K562 (cell line): ENCODE measurements at regions not wholly inside any gene's neighbourhood (a gene's known extent, or its start where the extent isn't known, plus 50 kb on each side); places are given as distances from the start of the nearest gene placed in this dataset.

Experiments used
- ATAC-seq: fragments of 200-7000 bp; cut with Tn5 transposase; 3 replicates; pipeline ENCODE4 v1.9.1; 2020; ENCODE audit warnings: moderate library complexity
- BruUV-seq: library from RNA; stranded (reverse); fragments of 400-500 nt; replicated peaks from 2 replicates; lab custom pipeline; 2021; lab: Mats Ljungman, UMichigan
- CTCF ChIA-PET: fragments of 300-600 bp; formaldehyde crosslinking; extraction: SDS; loops from one replicate; lab custom pipeline; 2021; ENCODE audit warnings: low intra/inter-chr PET ratio; lab: Yijun Ruan, JAX
- POLR2A ChIA-PET: fragments of 300-600, 350-650 bp; sonication (Branson Sonifier 250); formaldehyde crosslinking; extraction: SDS; loops from one replicate; lab custom pipeline; 2021; ENCODE audit warnings: antibody characterized with exemption, inconsistent platforms; lab: Yijun Ruan, JAX
- DNase-seq, 4 experiments: peaks; one replicate each; pipeline versions ENCODE4 v3.0.0 to v3.0.0-alpha.2; 2011 to 2018; ENCODE audit warnings: low spot score in 3 of 4, mixed read lengths in 3 of 4; ENCODE audit errors: extremely low read depth in 1 of 4
- FAIRE-seq: peaks from 2 replicates; lab custom pipeline; 2011; peaks lifted over from hg19 to GRCh38; lab: Jason Lieb, UNC
- H2AFZ ChIP-seq: 2 replicates; pipeline ENCODE4 v1.6.0; 2011; ENCODE audit warnings: low read depth, low read length, control low read depth, inconsistent platforms
- H3K27ac ChIP-seq: fragments of 200-600 bp; 3 replicates; pipeline ENCODE4 v1.8.0; 2011; ENCODE audit warnings: low read depth, mild to moderate bottlenecking, control low read depth, inconsistent platforms, low read length, moderate library complexity, mixed read lengths; ENCODE audit errors: extremely low read depth
- H3K27me3 ChIP-seq, 2 experiments: fragments of 300-600 bp in 1 of 2; 2 replicates in 1 of 2; 3 replicates in 1 of 2; pipeline versions ENCODE4 v1.6.0 to v1.8.0; 2011; ENCODE audit warnings: inconsistent platforms in 2 of 2, low read length in 2 of 2, mild to moderate bottlenecking in 1 of 2, mixed read lengths in 1 of 2, moderate library complexity in 1 of 2; ENCODE audit not compliant: control insufficient read depth in 2 of 2, insufficient read depth in 2 of 2
- H3K36me3 ChIP-seq: fragments of 300-600 bp; 3 replicates; pipeline ENCODE4 v1.8.0; 2011; ENCODE audit warnings: mild to moderate bottlenecking, low read length, inconsistent platforms; ENCODE audit not compliant: control insufficient read depth, insufficient read depth
- H3K4me1 ChIP-seq, 2 experiments: fragments of 200-600 bp in 1 of 2; replicated peaks in 1 of 2; 2 replicates in 1 of 2; 3 replicates in 1 of 2; pipeline versions ENCODE4 v1.5.1 to v1.8.0; 2011; ENCODE audit warnings: inconsistent platforms in 2 of 2, low read length in 2 of 2, mild to moderate bottlenecking in 1 of 2, mixed read lengths in 1 of 2, moderate library complexity in 1 of 2; ENCODE audit not compliant: control insufficient read depth in 2 of 2, insufficient read depth in 2 of 2
- H3K4me2 ChIP-seq: 2 replicates; pipeline ENCODE4 v1.6.1; 2011; ENCODE audit warnings: low read length, control low read depth, inconsistent platforms, mixed read lengths; ENCODE audit not compliant: insufficient read depth
- H3K4me3 ChIP-seq: fragments of 200-600 bp; sonication (generic), shearing (Covaris generic); 2 replicates; pipeline ENCODE4 v1.5.1; 2016; ENCODE audit warnings: control low read depth, inconsistent platforms
- H3K79me2 ChIP-seq: fragments of 200-600 bp; 3 replicates; pipeline ENCODE4 v1.8.0; 2011; ENCODE audit warnings: low read length, inconsistent platforms; ENCODE audit not compliant: control insufficient read depth, insufficient read depth
- H3K9ac ChIP-seq, 2 experiments: 2 replicates each; pipeline versions ENCODE4 v1.6.0 to v1.6.1; 2011; ENCODE audit warnings: low read depth in 2 of 2, low read length in 2 of 2, control low read depth in 1 of 2, inconsistent platforms in 1 of 2, mild to moderate bottlenecking in 1 of 2, mixed read lengths in 1 of 2; ENCODE audit not compliant: insufficient read depth in 1 of 2
- H3K9me1 ChIP-seq: one replicate; pipeline ENCODE4 v1.6.0; 2011; ENCODE audit warnings: inconsistent platforms, mild to moderate bottlenecking, low read length, moderate library complexity; ENCODE audit not compliant: control insufficient read depth, insufficient read depth
- H3K9me3 ChIP-seq: replicated peaks from 2 replicates; pipeline ENCODE4 v1.5.1; 2011; ENCODE audit warnings: low read depth, low read length, inconsistent platforms; ENCODE audit not compliant: control insufficient read depth, insufficient read depth
- H4K20me1 ChIP-seq: replicated peaks from 2 replicates; pipeline ENCODE4 v1.6.1; 2011; ENCODE audit warnings: low read length, inconsistent platforms, mixed read lengths; ENCODE audit not compliant: control insufficient read depth, insufficient read depth
- DPF2 ChIP-seq: fragments of 450-650 bp; IDR thresholded peaks from 2 replicates; pipeline ENCODE4 v1.6.1; 2016
- RNF2 ChIP-seq: sonication (generic); IDR thresholded peaks from 2 replicates; pipeline ENCODE4 v1.6.1; 2016
- TRIM28 ChIP-seq: fragments of 450-650 bp; IDR thresholded peaks from 2 replicates; pipeline ENCODE4 v1.6.1; 2017
- WGBS: fragments of 100-300 bp; shearing (Covaris generic); methylation state at CpG from one replicate; pipeline ENCODE4 v1.1.6; 2016; ENCODE audit warnings: low coverage, mixed read lengths; ENCODE audit not compliant: insufficient coverage; ENCODE audit errors: missing lambda C conversion rate; 5-methylcytosine and 5-hydroxymethylcytosine counted together
- in situ Hi-C: fragments of 300-500 bp; cut with MboI; formaldehyde crosslinking; loops from 4 replicates; pipeline ENCODE4 v1.15.0; 2018; ENCODE audit warnings: inconsistent platforms, mixed read lengths
- intact Hi-C: fragments of 100-400 bp; cut with micrococcal nuclease; formaldehyde crosslinking; loops from 2 replicates; pipeline ENCODE4 v1.14.2; 2022
- TF ChIP-seq, protein P1 (sequence below): fragments of 450-650 bp; formaldehyde crosslinking; IDR thresholded peaks from 2 replicates; pipeline ENCODE4 v1.4.0; 2020; ENCODE audit warnings: mild to moderate bottlenecking, moderate library complexity
- TF ChIP-seq, protein P2 (sequence below), 2 experiments: fragments of 200-800 bp in 1 of 2; sonication (Bioruptor generic) in 1 of 2; sonication (generic) in 1 of 2; formaldehyde crosslinking in 1 of 2; IDR thresholded peaks in 1 of 2; conservative IDR thresholded peaks in 1 of 2; 2 replicates each; pipeline versions ENCODE4 v1.5.0 to v1.6.1; 2016 to 2020; ENCODE audit warnings: missing compliant biosample characterization in 1 of 2, missing genetic modification characterization in 1 of 2, missing genetic modification reagents in 1 of 2
- TF ChIP-seq, protein P3 (sequence below): fragments of 450-650 bp; IDR thresholded peaks from 2 replicates; pipeline ENCODE4 v1.6.1; 2016; ENCODE audit warnings: mild to moderate bottlenecking, moderate library complexity
- TF ChIP-seq, protein P4 (sequence below): fragments of 250-450 bp; sonication (Bioruptor Pico); IDR thresholded peaks from 2 replicates; pipeline ENCODE4 v1.8.0; 2021; ENCODE audit warnings: borderline replicate concordance, mild to moderate bottlenecking, moderate library complexity; ENCODE audit not compliant: poor library complexity, severe bottlenecking

DNA sequence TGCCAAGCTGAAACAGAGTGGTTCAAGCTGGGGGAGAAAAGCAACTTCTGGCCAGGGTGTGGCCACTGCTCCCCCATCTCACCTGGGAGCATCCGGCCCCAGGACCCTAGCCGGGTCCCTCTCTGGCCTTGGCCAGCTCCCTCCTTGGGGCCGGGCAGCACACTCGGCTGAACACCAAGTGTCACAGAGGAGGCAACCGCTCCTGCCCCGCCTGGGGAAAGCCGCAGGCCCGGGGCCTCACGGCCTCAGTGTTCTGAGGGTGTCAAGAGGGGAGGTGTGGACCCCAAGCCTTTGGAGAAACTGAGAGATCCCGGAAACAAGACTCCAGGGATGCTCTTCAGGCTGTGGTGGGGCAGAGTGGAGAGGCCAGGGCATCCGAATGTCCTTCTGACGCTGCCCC is 88.4 kb downstream of the ENGASE start:
- no peak for ATAC-seq
- TF ChIP-seq, protein P1, sequence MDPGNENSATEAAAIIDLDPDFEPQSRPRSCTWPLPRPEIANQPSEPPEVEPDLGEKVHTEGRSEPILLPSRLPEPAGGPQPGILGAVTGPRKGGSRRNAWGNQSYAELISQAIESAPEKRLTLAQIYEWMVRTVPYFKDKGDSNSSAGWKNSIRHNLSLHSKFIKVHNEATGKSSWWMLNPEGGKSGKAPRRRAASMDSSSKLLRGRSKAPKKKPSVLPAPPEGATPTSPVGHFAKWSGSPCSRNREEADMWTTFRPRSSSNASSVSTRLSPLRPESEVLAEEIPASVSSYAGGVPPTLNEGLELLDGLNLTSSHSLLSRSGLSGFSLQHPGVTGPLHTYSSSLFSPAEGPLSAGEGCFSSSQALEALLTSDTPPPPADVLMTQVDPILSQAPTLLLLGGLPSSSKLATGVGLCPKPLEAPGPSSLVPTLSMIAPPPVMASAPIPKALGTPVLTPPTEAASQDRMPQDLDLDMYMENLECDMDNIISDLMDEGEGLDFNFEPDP (CRISPR knock-in tag), result no peak
- TF ChIP-seq DPF2 (no peak), RNF2 (no peak), TRIM28 (no peak)
- TF ChIP-seq, protein P2, sequence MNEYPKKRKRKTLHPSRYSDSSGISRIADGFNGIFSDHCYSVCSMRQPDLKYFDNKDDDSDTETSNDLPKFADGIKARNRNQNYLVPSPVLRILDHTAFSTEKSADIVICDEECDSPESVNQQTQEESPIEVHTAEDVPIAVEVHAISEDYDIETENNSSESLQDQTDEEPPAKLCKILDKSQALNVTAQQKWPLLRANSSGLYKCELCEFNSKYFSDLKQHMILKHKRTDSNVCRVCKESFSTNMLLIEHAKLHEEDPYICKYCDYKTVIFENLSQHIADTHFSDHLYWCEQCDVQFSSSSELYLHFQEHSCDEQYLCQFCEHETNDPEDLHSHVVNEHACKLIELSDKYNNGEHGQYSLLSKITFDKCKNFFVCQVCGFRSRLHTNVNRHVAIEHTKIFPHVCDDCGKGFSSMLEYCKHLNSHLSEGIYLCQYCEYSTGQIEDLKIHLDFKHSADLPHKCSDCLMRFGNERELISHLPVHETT (CRISPR knock-in tag; conservative IDR thresholded peaks at IDR 0.05 in 1 of 2, IDR thresholded peaks at IDR 0.05 in 1 of 2), result no peak
- TF ChIP-seq, protein P3, sequence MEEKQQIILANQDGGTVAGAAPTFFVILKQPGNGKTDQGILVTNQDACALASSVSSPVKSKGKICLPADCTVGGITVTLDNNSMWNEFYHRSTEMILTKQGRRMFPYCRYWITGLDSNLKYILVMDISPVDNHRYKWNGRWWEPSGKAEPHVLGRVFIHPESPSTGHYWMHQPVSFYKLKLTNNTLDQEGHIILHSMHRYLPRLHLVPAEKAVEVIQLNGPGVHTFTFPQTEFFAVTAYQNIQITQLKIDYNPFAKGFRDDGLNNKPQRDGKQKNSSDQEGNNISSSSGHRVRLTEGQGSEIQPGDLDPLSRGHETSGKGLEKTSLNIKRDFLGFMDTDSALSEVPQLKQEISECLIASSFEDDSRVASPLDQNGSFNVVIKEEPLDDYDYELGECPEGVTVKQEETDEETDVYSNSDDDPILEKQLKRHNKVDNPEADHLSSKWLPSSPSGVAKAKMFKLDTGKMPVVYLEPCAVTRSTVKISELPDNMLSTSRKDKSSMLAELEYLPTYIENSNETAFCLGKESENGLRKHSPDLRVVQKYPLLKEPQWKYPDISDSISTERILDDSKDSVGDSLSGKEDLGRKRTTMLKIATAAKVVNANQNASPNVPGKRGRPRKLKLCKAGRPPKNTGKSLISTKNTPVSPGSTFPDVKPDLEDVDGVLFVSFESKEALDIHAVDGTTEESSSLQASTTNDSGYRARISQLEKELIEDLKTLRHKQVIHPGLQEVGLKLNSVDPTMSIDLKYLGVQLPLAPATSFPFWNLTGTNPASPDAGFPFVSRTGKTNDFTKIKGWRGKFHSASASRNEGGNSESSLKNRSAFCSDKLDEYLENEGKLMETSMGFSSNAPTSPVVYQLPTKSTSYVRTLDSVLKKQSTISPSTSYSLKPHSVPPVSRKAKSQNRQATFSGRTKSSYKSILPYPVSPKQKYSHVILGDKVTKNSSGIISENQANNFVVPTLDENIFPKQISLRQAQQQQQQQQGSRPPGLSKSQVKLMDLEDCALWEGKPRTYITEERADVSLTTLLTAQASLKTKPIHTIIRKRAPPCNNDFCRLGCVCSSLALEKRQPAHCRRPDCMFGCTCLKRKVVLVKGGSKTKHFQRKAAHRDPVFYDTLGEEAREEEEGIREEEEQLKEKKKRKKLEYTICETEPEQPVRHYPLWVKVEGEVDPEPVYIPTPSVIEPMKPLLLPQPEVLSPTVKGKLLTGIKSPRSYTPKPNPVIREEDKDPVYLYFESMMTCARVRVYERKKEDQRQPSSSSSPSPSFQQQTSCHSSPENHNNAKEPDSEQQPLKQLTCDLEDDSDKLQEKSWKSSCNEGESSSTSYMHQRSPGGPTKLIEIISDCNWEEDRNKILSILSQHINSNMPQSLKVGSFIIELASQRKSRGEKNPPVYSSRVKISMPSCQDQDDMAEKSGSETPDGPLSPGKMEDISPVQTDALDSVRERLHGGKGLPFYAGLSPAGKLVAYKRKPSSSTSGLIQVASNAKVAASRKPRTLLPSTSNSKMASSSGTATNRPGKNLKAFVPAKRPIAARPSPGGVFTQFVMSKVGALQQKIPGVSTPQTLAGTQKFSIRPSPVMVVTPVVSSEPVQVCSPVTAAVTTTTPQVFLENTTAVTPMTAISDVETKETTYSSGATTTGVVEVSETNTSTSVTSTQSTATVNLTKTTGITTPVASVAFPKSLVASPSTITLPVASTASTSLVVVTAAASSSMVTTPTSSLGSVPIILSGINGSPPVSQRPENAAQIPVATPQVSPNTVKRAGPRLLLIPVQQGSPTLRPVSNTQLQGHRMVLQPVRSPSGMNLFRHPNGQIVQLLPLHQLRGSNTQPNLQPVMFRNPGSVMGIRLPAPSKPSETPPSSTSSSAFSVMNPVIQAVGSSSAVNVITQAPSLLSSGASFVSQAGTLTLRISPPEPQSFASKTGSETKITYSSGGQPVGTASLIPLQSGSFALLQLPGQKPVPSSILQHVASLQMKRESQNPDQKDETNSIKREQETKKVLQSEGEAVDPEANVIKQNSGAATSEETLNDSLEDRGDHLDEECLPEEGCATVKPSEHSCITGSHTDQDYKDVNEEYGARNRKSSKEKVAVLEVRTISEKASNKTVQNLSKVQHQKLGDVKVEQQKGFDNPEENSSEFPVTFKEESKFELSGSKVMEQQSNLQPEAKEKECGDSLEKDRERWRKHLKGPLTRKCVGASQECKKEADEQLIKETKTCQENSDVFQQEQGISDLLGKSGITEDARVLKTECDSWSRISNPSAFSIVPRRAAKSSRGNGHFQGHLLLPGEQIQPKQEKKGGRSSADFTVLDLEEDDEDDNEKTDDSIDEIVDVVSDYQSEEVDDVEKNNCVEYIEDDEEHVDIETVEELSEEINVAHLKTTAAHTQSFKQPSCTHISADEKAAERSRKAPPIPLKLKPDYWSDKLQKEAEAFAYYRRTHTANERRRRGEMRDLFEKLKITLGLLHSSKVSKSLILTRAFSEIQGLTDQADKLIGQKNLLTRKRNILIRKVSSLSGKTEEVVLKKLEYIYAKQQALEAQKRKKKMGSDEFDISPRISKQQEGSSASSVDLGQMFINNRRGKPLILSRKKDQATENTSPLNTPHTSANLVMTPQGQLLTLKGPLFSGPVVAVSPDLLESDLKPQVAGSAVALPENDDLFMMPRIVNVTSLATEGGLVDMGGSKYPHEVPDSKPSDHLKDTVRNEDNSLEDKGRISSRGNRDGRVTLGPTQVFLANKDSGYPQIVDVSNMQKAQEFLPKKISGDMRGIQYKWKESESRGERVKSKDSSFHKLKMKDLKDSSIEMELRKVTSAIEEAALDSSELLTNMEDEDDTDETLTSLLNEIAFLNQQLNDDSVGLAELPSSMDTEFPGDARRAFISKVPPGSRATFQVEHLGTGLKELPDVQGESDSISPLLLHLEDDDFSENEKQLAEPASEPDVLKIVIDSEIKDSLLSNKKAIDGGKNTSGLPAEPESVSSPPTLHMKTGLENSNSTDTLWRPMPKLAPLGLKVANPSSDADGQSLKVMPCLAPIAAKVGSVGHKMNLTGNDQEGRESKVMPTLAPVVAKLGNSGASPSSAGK, result no peak
- TF ChIP-seq, protein P4, sequence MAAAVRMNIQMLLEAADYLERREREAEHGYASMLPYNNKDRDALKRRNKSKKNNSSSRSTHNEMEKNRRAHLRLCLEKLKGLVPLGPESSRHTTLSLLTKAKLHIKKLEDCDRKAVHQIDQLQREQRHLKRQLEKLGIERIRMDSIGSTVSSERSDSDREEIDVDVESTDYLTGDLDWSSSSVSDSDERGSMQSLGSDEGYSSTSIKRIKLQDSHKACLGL (CRISPR knock-in tag), result no peak

More for the DNA sequence above, 88.4 kb downstream of the ENGASE start:
- POLR2A ChIA-PET, result interaction anchor here (0.5 to 0.6 kb wide), 2 partner anchors 99 to 166 kb away, joined by 3 read pairs; no protein-coding TSS in a partner anchor
- peaks cover 3% of the 10 kb centered on the region; the same call in 1 of the 2 replicates for H4K20me1 ChIP-seq
- intact Hi-C loops (no loop called here), in situ Hi-C loops (no loop called here)
- H3K4me3 ChIP-seq, result no peak overlapping the region
- H3K27ac ChIP-seq, result no peak overlapping the region
- H3K9me1 ChIP-seq, result no peaks in the 10 kb centered on the region
- WGBS, result under 1% methylated on average over 12 of the region's 12 CpGs
- FAIRE-seq, result no peak
- no peak overlapping the region for H2AFZ ChIP-seq
- no peak overlapping the region for H3K4me2 ChIP-seq
- BruUV-seq, result no TSS peak
- peaks cover 21 to 85% of the 10 kb centered on the region in 2 experiments for H3K27me3 ChIP-seq
- H3K79me2 ChIP-seq, result no peaks in the 10 kb centered on the region
- H3K36me3 ChIP-seq, result no peaks in the 10 kb centered on the region
- peak overlapping the region in 1 of 2 experiments; percentile 2; a peak in 1 of 4 replicates for H3K9ac ChIP-seq
- no peaks in the 10 kb centered on the region for H3K4me1 ChIP-seq
- CTCF ChIA-PET, result no interaction called here
- H3K9me3 ChIP-seq, result no peaks in the 10 kb centered on the region
- no peak for DNase-seq
